ENCODE measurements at regions not wholly inside any gene's neighbourhood (a gene's known extent, or its start where the extent isn't known, plus 50 kb on each side); places are given as distances from the start of the nearest gene placed in this dataset.
A peak's percentile ranks its signal among the peaks of the same experiment; 100 is the strongest.

- DNase-seq (ENCODE audit: low read depth, low spot score): no peak
Measured at GRCh38 chr6:14622085-14622484, 504.5 kb downstream of the CD83 start.

GRCh38 chr6:14622909-14623505 lies 505.4 kb downstream of the CD83 start:
- DNase-seq (ENCODE audit: low read depth, low spot score) (no peak), ATAC-seq (no peak)
- POLR2A ChIA-PET: no interaction called here
- Histone ChIP-seq H3K9me2 (ENCODE audit: insufficient read depth) (no peaks in the 10 kb centered on the region), H3K27ac (ENCODE audit: low read depth, low read length) (no peak overlapping the region), H3K79me2 (ENCODE audit: insufficient read depth, low read length) (no peaks in the 10 kb centered on the region), H3K27me3 (ENCODE audit: insufficient read depth, low read length) (no peaks in the 10 kb centered on the region), H3K4me3 (replicated peaks in 1 of 2; ENCODE audit: low read depth in 1 of 2, low read length in 2 of 2) (no peak overlapping the region), H3K9me3 (ENCODE audit: control insufficient read depth in 1 of 2, insufficient read depth in 1 of 2, low read depth in 1 of 2, low read length in 2 of 2) (no peaks in the 10 kb centered on the region), H2AFZ (ENCODE audit: low read depth, low read length, poor library complexity, severe bottlenecking) (peak overlapping the region; percentile 27), H3K4me2 (ENCODE audit: low read length) (no peak overlapping the region), H3K4me1 (ENCODE audit: control insufficient read depth in 1 of 2, insufficient read depth in 2 of 2, low read length in 2 of 2) (peaks cover 5 to 17% of the 10 kb centered on the region in 2 experiments; a peak in 3 of 4 replicates), H3K36me3 (ENCODE audit: control insufficient read depth in 1 of 2, insufficient read depth in 2 of 2, low read length in 2 of 2) (no peaks in the 10 kb centered on the region), H3K9ac (ENCODE audit: low read length) (no peak overlapping the region), H4K20me1 (ENCODE audit: insufficient read depth) (no peaks in the 10 kb centered on the region)
- TF ChIP-seq JUND (IDR thresholded peaks at IDR 0.05) (no peak), POLR2AphosphoS5 (IDR thresholded peaks at IDR 0.05; ENCODE audit: low read depth, low read length) (no peak), CEBPB (IDR thresholded peaks at IDR 0.05; ENCODE audit: low read depth) (no peak), SRF (IDR thresholded peaks at IDR 0.05; ENCODE audit: low read depth) (no peak), SIN3A (IDR thresholded peaks at IDR 0.05; ENCODE audit: low read depth) (no peak), FOSL1 (IDR thresholded peaks at IDR 0.05; ENCODE audit: low read depth) (no peak), ZNF274 (IDR thresholded peaks at IDR 0.05; ENCODE audit: low read depth, low read length) (no peak), CBX3 (IDR thresholded peaks at IDR 0.05; ENCODE audit: low read depth) (no peak), RAD21 (IDR thresholded peaks at IDR 0.05; ENCODE audit: low read depth) (no peak), EZH2phosphoT487 (IDR thresholded peaks at IDR 0.05; ENCODE audit: borderline replicate concordance) (no peak)
- TF ChIP-seq, protein P1, sequence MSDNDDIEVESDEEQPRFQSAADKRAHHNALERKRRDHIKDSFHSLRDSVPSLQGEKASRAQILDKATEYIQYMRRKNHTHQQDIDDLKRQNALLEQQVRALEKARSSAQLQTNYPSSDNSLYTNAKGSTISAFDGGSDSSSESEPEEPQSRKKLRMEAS (IDR thresholded peaks at IDR 0.05): no peak
- TF ChIP-seq, protein P2, sequence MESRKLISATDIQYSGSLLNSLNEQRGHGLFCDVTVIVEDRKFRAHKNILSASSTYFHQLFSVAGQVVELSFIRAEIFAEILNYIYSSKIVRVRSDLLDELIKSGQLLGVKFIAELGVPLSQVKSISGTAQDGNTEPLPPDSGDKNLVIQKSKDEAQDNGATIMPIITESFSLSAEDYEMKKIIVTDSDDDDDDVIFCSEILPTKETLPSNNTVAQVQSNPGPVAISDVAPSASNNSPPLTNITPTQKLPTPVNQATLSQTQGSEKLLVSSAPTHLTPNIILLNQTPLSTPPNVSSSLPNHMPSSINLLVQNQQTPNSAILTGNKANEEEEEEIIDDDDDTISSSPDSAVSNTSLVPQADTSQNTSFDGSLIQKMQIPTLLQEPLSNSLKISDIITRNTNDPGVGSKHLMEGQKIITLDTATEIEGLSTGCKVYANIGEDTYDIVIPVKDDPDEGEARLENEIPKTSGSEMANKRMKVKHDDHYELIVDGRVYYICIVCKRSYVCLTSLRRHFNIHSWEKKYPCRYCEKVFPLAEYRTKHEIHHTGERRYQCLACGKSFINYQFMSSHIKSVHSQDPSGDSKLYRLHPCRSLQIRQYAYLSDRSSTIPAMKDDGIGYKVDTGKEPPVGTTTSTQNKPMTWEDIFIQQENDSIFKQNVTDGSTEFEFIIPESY (IDR thresholded peaks at IDR 0.05; ENCODE audit: extremely low read depth, insufficient replicate concordance, low read length): no peak
- intact Hi-C loops (cut with micrococcal nuclease): no loop called here
- CTCF ChIA-PET: no interaction called here
- RAD21 ChIA-PET (ENCODE audit: low non-redundant PET in 1 of 2, low total read pairs in 2 of 2, uncharacterized antibody in 2 of 2, unreplicated experiment in 2 of 2): no interaction called here
- BruUV-seq (replicated peaks): no TSS peak

More at GRCh38 chr6:14622085-14622484, 504.5 kb downstream of the CD83 start:
- no peaks in the 10 kb centered on the region for H3K36me3 ChIP-seq (ENCODE audit: control insufficient read depth in 1 of 2, insufficient read depth in 2 of 2, low read length in 2 of 2)
- H3K27me3 ChIP-seq (ENCODE audit: insufficient read depth, low read length): no peaks in the 10 kb centered on the region
- peak overlapping the region; percentile 16 for H2AFZ ChIP-seq (ENCODE audit: low read depth, low read length, poor library complexity, severe bottlenecking)
- H3K9ac ChIP-seq (ENCODE audit: low read length): no peak overlapping the region
- no peaks in the 10 kb centered on the region for H4K20me1 ChIP-seq (ENCODE audit: insufficient read depth)
- no peaks in the 10 kb centered on the region for H3K9me3 ChIP-seq (ENCODE audit: control insufficient read depth in 1 of 2, insufficient read depth in 1 of 2, low read depth in 1 of 2, low read length in 2 of 2)
- ChIA-PET RAD21 (ENCODE audit: low non-redundant PET in 1 of 2, low total read pairs in 2 of 2, uncharacterized antibody in 2 of 2, unreplicated experiment in 2 of 2) (no interaction called here), CTCF (no interaction called here), POLR2A (interaction anchor here (0.6 kb wide), 1 partner anchor 384 kb away, joined by 3 read pairs; no protein-coding TSS in a partner anchor)
- no peak overlapping the region for H3K4me3 ChIP-seq (replicated peaks in 1 of 2; ENCODE audit: low read depth in 1 of 2, low read length in 2 of 2)
- no peak; the same call in 1 of the 2 replicates for ATAC-seq
- H3K9me2 ChIP-seq (ENCODE audit: insufficient read depth): no peaks in the 10 kb centered on the region
- intact Hi-C loops (cut with micrococcal nuclease): no loop called here
- TF ChIP-seq, protein P1 (IDR thresholded peaks at IDR 0.05): no peak
- TF ChIP-seq TCF7L2 (IDR thresholded peaks at IDR 0.05; ENCODE audit: borderline replicate concordance, extremely low read depth, insufficient read depth, insufficient read length): peak; percentile 97
- no TSS peak for BruUV-seq (replicated peaks)
- peak overlapping the region; percentile 47 for H3K4me2 ChIP-seq (ENCODE audit: low read length)
- H3K79me2 ChIP-seq (ENCODE audit: insufficient read depth, low read length): no peaks in the 10 kb centered on the region
- no peak overlapping the region for H3K27ac ChIP-seq (ENCODE audit: low read depth, low read length)
- peaks cover 5 to 17% of the 10 kb centered on the region in 2 experiments; a peak in 3 of 4 replicates for H3K4me1 ChIP-seq (ENCODE audit: control insufficient read depth in 1 of 2, insufficient read depth in 2 of 2, low read length in 2 of 2)

All from HCT116 (cell line).